ENCODE measurements at regions not wholly inside any gene's neighbourhood (a gene's known extent, or its start where the extent isn't known, plus 50 kb on each side); places are given as distances from the start of the nearest gene placed in this dataset.

- peaks cover 6 to 13% (median 7%) of the 10 kb centered on the region in 3 donors for H3K27me3 Mint-ChIP-seq (ENCODE audit: low read depth in 3 of 3)
- DNase-seq = no peak
- no peak overlapping the region for H3K27ac Mint-ChIP-seq
- no peak overlapping the region for H3K4me3 Mint-ChIP-seq
- no peaks in the 10 kb centered on the region for H3K4me1 Mint-ChIP-seq
- no peaks in the 10 kb centered on the region for H3K9me3 Mint-ChIP-seq
- no peaks in the 10 kb centered on the region for H3K36me3 Mint-ChIP-seq
Measured at GRCh38 chr20:37643400-37643799, 50.4 kb upstream of the CTNNBL1 start.

GRCh38 chr20:37642246-37642645, 51.6 kb upstream of the CTNNBL1 start:
- Mint-ChIP-seq H3K9me3 (no peaks in the 10 kb centered on the region), H3K4me1 (no peaks in the 10 kb centered on the region), H3K4me3 (no peak overlapping the region), H3K27me3 (ENCODE audit: low read depth in 3 of 3) (peaks cover 6 to 13% (median 7%) of the 10 kb centered on the region in 3 donors), H3K36me3 (no peaks in the 10 kb centered on the region), H3K27ac (no peak overlapping the region)
- DNase-seq = no peak

GRCh38 chr20:37640600-37641561, 52.9 kb upstream of the CTNNBL1 start:
- no peak overlapping the region for H3K4me3 Mint-ChIP-seq
- DNase-seq = no peak
- no peaks in the 10 kb centered on the region for H3K4me1 Mint-ChIP-seq
- no peaks in the 10 kb centered on the region for H3K36me3 Mint-ChIP-seq
- no peaks in the 10 kb centered on the region for H3K9me3 Mint-ChIP-seq
- H3K27me3 Mint-ChIP-seq (ENCODE audit: low read depth in 3 of 3) = peaks cover 7 to 13% (median 9%) of the 10 kb centered on the region in 3 donors
- no peak overlapping the region for H3K27ac Mint-ChIP-seq

GRCh38 chr20:37638527-37638926, 55.3 kb upstream of the CTNNBL1 start:
- H3K4me3 Mint-ChIP-seq = no peak overlapping the region
- H3K27ac Mint-ChIP-seq = no peak overlapping the region
- no peaks in the 10 kb centered on the region for H3K36me3 Mint-ChIP-seq
- no peaks in the 10 kb centered on the region for H3K4me1 Mint-ChIP-seq
- H3K27me3 Mint-ChIP-seq (ENCODE audit: low read depth in 3 of 3) = peaks cover 5 to 9% (median 7%) of the 10 kb centered on the region in 3 donors
- peaks cover 0 to 6% (median 0%) of the 10 kb centered on the region in 6 donors for H3K9me3 Mint-ChIP-seq
- no peak for DNase-seq

- Mint-ChIP-seq H3K4me1 (no peaks in the 10 kb centered on the region), H3K36me3 (no peaks in the 10 kb centered on the region), H3K9me3 (peaks cover 0 to 6% (median 0%) of the 10 kb centered on the region in 6 donors), H3K4me3 (no peak overlapping the region), H3K27ac (no peak overlapping the region), H3K27me3 (ENCODE audit: low read depth in 3 of 3) (peaks cover 5 to 11% (median 9%) of the 10 kb centered on the region in 3 donors)
- no peak for DNase-seq
Measured at GRCh38 chr20:37636977-37637376, 56.9 kb upstream of the CTNNBL1 start.

GRCh38 chr20:37636212-37636975, 57.4 kb upstream of the CTNNBL1 start:
- Mint-ChIP-seq H3K27me3 (ENCODE audit: low read depth in 3 of 3) (peaks cover 5 to 16% (median 12%) of the 10 kb centered on the region in 3 donors), H3K4me1 (no peaks in the 10 kb centered on the region), H3K4me3 (no peak overlapping the region), H3K36me3 (no peaks in the 10 kb centered on the region), H3K27ac (no peak overlapping the region), H3K9me3 (peaks cover 0 to 6% (median 0%) of the 10 kb centered on the region in 6 donors)
- no peak for DNase-seq

GRCh38 chr20:37630993-37631392, 62.8 kb upstream of the CTNNBL1 start:
- H3K4me1 Mint-ChIP-seq = no peaks in the 10 kb centered on the region
- H3K27ac Mint-ChIP-seq = no peak overlapping the region
- peaks cover 0 to 6% (median 0%) of the 10 kb centered on the region in 6 donors for H3K9me3 Mint-ChIP-seq
- peaks cover 10 to 23% (median 16%) of the 10 kb centered on the region in 3 donors for H3K27me3 Mint-ChIP-seq (ENCODE audit: low read depth in 3 of 3)
- no peak overlapping the region for H3K4me3 Mint-ChIP-seq
- H3K36me3 Mint-ChIP-seq = no peaks in the 10 kb centered on the region
- no peak for DNase-seq

GRCh38 chr20:37630166-37630565, 63.7 kb upstream of the CTNNBL1 start:
- H3K27ac Mint-ChIP-seq = no peak overlapping the region
- peaks cover 9 to 23% (median 14%) of the 10 kb centered on the region in 3 donors for H3K27me3 Mint-ChIP-seq (ENCODE audit: low read depth in 3 of 3)
- no peaks in the 10 kb centered on the region for H3K4me1 Mint-ChIP-seq
- H3K36me3 Mint-ChIP-seq = no peaks in the 10 kb centered on the region
- DNase-seq = no peak
- H3K4me3 Mint-ChIP-seq = no peak overlapping the region
- H3K9me3 Mint-ChIP-seq = peaks cover 0 to 6% (median 0%) of the 10 kb centered on the region in 6 donors

GRCh38 chr20:37627767-37628130, 66.1 kb upstream of the CTNNBL1 start:
- Mint-ChIP-seq H3K27me3 (ENCODE audit: low read depth in 3 of 3) (peaks cover 11 to 23% (median 14%) of the 10 kb centered on the region in 3 donors), H3K4me1 (no peaks in the 10 kb centered on the region), H3K36me3 (no peaks in the 10 kb centered on the region), H3K27ac (no peak overlapping the region), H3K4me3 (no peak overlapping the region), H3K9me3 (no peaks in the 10 kb centered on the region)
- DNase-seq = no peak

- Mint-ChIP-seq H3K4me1 (no peaks in the 10 kb centered on the region), H3K36me3 (no peaks in the 10 kb centered on the region), H3K27ac (no peak overlapping the region), H3K27me3 (ENCODE audit: low read depth in 3 of 3) (peaks cover 9 to 18% (median 16%) of the 10 kb centered on the region in 3 donors), H3K9me3 (no peaks in the 10 kb centered on the region), H3K4me3 (no peak overlapping the region)
- DNase-seq = peak in 1 of 3 donors; percentile 8
Measured at GRCh38 chr20:37627060-37627766, 66.6 kb upstream of the CTNNBL1 start.

GRCh38 chr20:37624963-37625362, 68.9 kb upstream of the CTNNBL1 start:
- Mint-ChIP-seq H3K36me3 (no peaks in the 10 kb centered on the region), H3K9me3 (no peaks in the 10 kb centered on the region), H3K27me3 (ENCODE audit: low read depth in 3 of 3) (peaks cover 5 to 18% (median 11%) of the 10 kb centered on the region in 3 donors), H3K4me3 (no peak overlapping the region), H3K27ac (no peak overlapping the region), H3K4me1 (no peaks in the 10 kb centered on the region)
- DNase-seq = no peak

GRCh38 chr20:37622728-37623127, 71.1 kb upstream of the CTNNBL1 start:
- H3K27me3 Mint-ChIP-seq (ENCODE audit: low read depth in 3 of 3) = peaks cover 10 to 11% (median 11%) of the 10 kb centered on the region in 3 donors
- H3K4me3 Mint-ChIP-seq = no peak overlapping the region
- no peaks in the 10 kb centered on the region for H3K4me1 Mint-ChIP-seq
- no peak for DNase-seq
- no peaks in the 10 kb centered on the region for H3K9me3 Mint-ChIP-seq
- H3K27ac Mint-ChIP-seq = no peak overlapping the region
- no peaks in the 10 kb centered on the region for H3K36me3 Mint-ChIP-seq

GRCh38 chr20:37619496-37619895, 74.3 kb upstream of the CTNNBL1 start:
- H3K27ac Mint-ChIP-seq = no peak overlapping the region
- H3K4me1 Mint-ChIP-seq = no peaks in the 10 kb centered on the region
- H3K27me3 Mint-ChIP-seq (ENCODE audit: low read depth in 3 of 3) = peaks cover 11 to 15% (median 12%) of the 10 kb centered on the region in 3 donors
- no peak for DNase-seq
- no peaks in the 10 kb centered on the region for H3K36me3 Mint-ChIP-seq
- no peak overlapping the region for H3K4me3 Mint-ChIP-seq
- H3K9me3 Mint-ChIP-seq = peaks cover 0 to 2% (median 0%) of the 10 kb centered on the region in 6 donors

All from immature natural killer cell (primary cell).